HG03159 (cell line): ENCODE measurements at regions not wholly inside any gene's neighbourhood (a gene's known extent, or its start where the extent isn't known, plus 50 kb on each side); places are given as distances from the start of the nearest gene placed in this dataset.

ENCODE experiments used
- ATAC-seq: cut with Tn5 transposase; IDR thresholded peaks from one replicate; pipeline ENCODE4 v1.9.1; 2021; ENCODE audit warnings: mild to moderate bottlenecking, moderate library complexity; ENCODE audit not compliant: unreplicated experiment

GRCh38 chr10:64468219-64468618 is 947.0 kb downstream of the REEP3 start:
- ATAC-seq: no peak

- ATAC-seq: no peak
Measured at GRCh38 chr10:64476506-64476905, 955.3 kb downstream of the REEP3 start.

GRCh38 chr10:64477791-64478190 is 956.6 kb downstream of the REEP3 start:
- no peak for ATAC-seq

GRCh38 chr10:64484811-64485330 is 963.7 kb downstream of the REEP3 start:
- ATAC-seq: no peak

GRCh38 chr10:64486149-64486548 is 964.9 kb downstream of the REEP3 start:
- no peak for ATAC-seq

- ATAC-seq: no peak
Measured at GRCh38 chr10:64486901-64487300, 965.7 kb downstream of the REEP3 start.

GRCh38 chr10:64494901-64495300 is 973.7 kb downstream of the REEP3 start:
- ATAC-seq: no peak

- no peak for ATAC-seq
Measured at GRCh38 chr10:64497306-64497705, 976.1 kb downstream of the REEP3 start.

GRCh38 chr10:64501807-64502206 is 980.6 kb downstream of the REEP3 start:
- ATAC-seq: no peak

- no peak for ATAC-seq
Measured at GRCh38 chr10:64502936-64503335, 981.7 kb downstream of the REEP3 start.

- no peak for ATAC-seq
Measured at GRCh38 chr10:64503429-64503828, 982.2 kb downstream of the REEP3 start.

GRCh38 chr10:64505501-64505900 is 984.3 kb downstream of the REEP3 start:
- no peak for ATAC-seq

GRCh38 chr10:64506963-64507362 is 985.8 kb downstream of the REEP3 start:
- ATAC-seq: no peak

GRCh38 chr10:64507651-64508028 is 986.4 kb downstream of the REEP3 start:
- ATAC-seq: no peak

- no peak for ATAC-seq
Measured at GRCh38 chr10:64508029-64508661, 986.9 kb downstream of the REEP3 start.

- ATAC-seq: no peak
Measured at GRCh38 chr10:64515970-64516699, 994.9 kb downstream of the REEP3 start.

- ATAC-seq: no peak
Measured at GRCh38 chr10:64518456-64518855, 997.3 kb downstream of the REEP3 start.

- no peak for ATAC-seq
Measured at GRCh38 chr10:64519427-64519826, 998.2 kb downstream of the REEP3 start.

GRCh38 chr10:64519831-64520230 is 998.6 kb downstream of the REEP3 start:
- ATAC-seq: no peak

GRCh38 chr10:64523065-64523759 is 1002.0 kb downstream of the REEP3 start:
- ATAC-seq: no peak

GRCh38 chr10:64528294-64529002 is 1007.2 kb downstream of the REEP3 start:
- ATAC-seq: no peak
